HepG2 (cell line): ENCODE measurements at regions not wholly inside any gene's neighbourhood (a gene's known extent, or its start where the extent isn't known, plus 50 kb on each side); places are given as distances from the start of the nearest gene placed in this dataset.

ENCODE experiments used
- CCDC6 ChIP-seq: sonication (generic); formaldehyde crosslinking; IDR thresholded peaks from 2 replicates; pipeline ENCODE4 v1.8.1; 2022; ENCODE audit warnings: mild to moderate bottlenecking, missing genetic modification reagents, moderate library complexity
- CHD4 ChIP-seq: fragments of 200-600 bp; sonication (generic); IDR thresholded peaks from 2 replicates; pipeline ENCODE4 v1.7.0; 2017; ENCODE audit warnings: mild to moderate bottlenecking, low read length, borderline replicate concordance
- DDIT3 ChIP-seq: sonication (generic); formaldehyde crosslinking; IDR thresholded peaks from 2 replicates; pipeline ENCODE4 v1.4.0; 2020; ENCODE audit warnings: mild to moderate bottlenecking, missing genetic modification reagents
- FOXO4 ChIP-seq: sonication (generic); formaldehyde crosslinking; conservative IDR thresholded peaks from 2 replicates; pipeline ENCODE4 v1.8.1; 2023; ENCODE audit warnings: missing genetic modification reagents
- GTF2F1 ChIP-seq: fragments of 150-350 bp; IDR thresholded peaks from 2 replicates; pipeline ENCODE4 v1.6.1; 2014; ENCODE audit warnings: low read length
- KAT7 ChIP-seq: IDR thresholded peaks from 2 replicates; pipeline ENCODE4 v1.6.1; 2018; ENCODE audit warnings: borderline replicate concordance, missing compliant biosample characterization
- LCORL ChIP-seq, 2 experiments: fragments of 450-650 bp in 1 of 2; sonication (generic) in 1 of 2; formaldehyde crosslinking in 1 of 2; IDR thresholded peaks; 2 replicates each; pipeline versions ENCODE4 v1.5.0 to v1.6.1; 2017 to 2020; ENCODE audit warnings: antibody characterized with exemption in 1 of 2, missing genetic modification reagents in 1 of 2
- ONECUT2 ChIP-seq: sonication (generic); formaldehyde crosslinking; IDR thresholded peaks from 2 replicates; pipeline ENCODE4 v1.4.0; 2020; ENCODE audit warnings: missing genetic modification reagents
- PHF20 ChIP-seq: sonication (generic); formaldehyde crosslinking; IDR thresholded peaks from 2 replicates; pipeline ENCODE4 v1.5.0; 2020; ENCODE audit warnings: mild to moderate bottlenecking, missing genetic modification reagents
- STAT6 ChIP-seq: sonication (generic); formaldehyde crosslinking; IDR thresholded peaks from 2 replicates; pipeline ENCODE4 v1.4.0; 2020; ENCODE audit warnings: missing genetic modification reagents, mild to moderate bottlenecking, borderline replicate concordance
- ZBTB37 ChIP-seq: sonication (generic); formaldehyde crosslinking; IDR thresholded peaks from 2 replicates; pipeline ENCODE4 v1.4.0; 2020; ENCODE audit warnings: mild to moderate bottlenecking, missing genetic modification reagents
- ZFP1 ChIP-seq: IDR thresholded peaks from 2 replicates; pipeline ENCODE4 v1.6.1; 2016
- ZFP36L1 ChIP-seq: sonication (generic); formaldehyde crosslinking; IDR thresholded peaks from 2 replicates; pipeline ENCODE4 v1.8.0; 2022; ENCODE audit warnings: mild to moderate bottlenecking, missing genetic modification reagents, moderate library complexity
- ZIK1 ChIP-seq: sonication (generic); formaldehyde crosslinking; IDR thresholded peaks from 2 replicates; pipeline ENCODE4 v1.5.0; 2020; ENCODE audit warnings: mild to moderate bottlenecking, low read depth, missing genetic modification reagents, borderline replicate concordance
- ZNF460 ChIP-seq: sonication (generic); formaldehyde crosslinking; IDR thresholded peaks from 2 replicates; pipeline ENCODE4 v1.5.1; 2020; ENCODE audit warnings: missing genetic modification reagents, mild to moderate bottlenecking, borderline replicate concordance
- TF ChIP-seq, protein P1 (sequence below): sonication (generic); formaldehyde crosslinking; IDR thresholded peaks from 2 replicates; pipeline ENCODE4 v1.8.1; 2023; ENCODE audit warnings: mild to moderate bottlenecking, missing genetic modification reagents
- TF ChIP-seq, protein P2 (sequence below): sonication (generic); formaldehyde crosslinking; IDR thresholded peaks from 2 replicates; pipeline ENCODE4 v1.5.1; 2020; ENCODE audit warnings: missing genetic modification reagents, mild to moderate bottlenecking, borderline replicate concordance
- TF ChIP-seq, protein P3 (sequence below): sonication (generic); formaldehyde crosslinking; IDR thresholded peaks from 2 replicates; pipeline ENCODE4 v1.8.1; 2023; ENCODE audit warnings: missing genetic modification reagents, inconsistent platforms, borderline replicate concordance

DNA sequence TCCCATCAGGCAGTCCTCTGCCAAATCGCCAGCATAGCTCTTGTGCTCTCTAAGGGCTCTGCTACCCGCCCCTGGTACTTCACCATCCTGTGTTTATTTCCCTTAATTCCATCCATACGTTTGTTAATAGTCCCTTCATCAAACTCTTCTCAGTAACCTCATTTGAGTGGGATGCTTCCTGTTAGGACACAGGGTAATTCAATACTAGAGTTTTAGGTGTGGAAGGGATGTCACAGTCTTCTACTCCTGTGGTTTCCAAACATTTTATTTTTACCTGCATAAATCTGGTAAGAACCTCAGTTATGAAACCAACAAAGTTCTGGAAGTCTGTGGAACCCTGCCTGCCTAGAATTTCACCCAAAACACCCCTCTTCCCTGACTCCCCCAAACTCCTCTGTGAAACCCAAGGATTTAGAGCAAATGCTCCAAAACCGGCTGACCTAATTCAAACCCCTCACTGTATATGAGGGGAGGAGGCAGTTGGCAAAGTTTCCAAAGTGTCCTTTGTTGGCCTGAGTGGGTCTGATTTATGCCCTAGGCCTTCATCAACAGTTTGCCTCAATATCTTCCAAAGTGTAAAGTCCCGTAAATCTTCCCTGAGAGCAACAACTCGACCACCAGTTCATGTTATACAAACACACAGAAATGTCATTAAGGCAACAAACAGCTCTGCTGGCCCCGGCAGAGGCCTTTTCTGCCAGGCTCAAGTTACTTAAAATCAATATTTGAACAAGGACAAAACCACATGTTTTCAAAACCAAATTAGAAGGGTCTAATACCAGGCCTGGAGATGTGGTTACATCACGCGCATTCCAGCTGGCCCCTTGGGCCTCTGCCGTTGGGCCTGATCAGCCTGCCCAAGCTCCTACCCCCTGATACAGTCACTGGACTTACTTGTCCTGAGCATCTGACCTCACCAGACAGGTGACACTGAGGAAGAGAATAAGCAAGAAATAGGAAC is 82.4 kb upstream of the FGGY start (continued):
- TF ChIP-seq ZBTB37 (CRISPR knock-in tag) (peak; percentile 96), CCDC6 (peak; percentile 77; the same call in 1 of the 2 replicates), KAT7 (CRISPR knock-in tag) (no peak), ZFP1 (no peak; the same call in 1 of the 2 replicates), DDIT3 (no peak), FOXO4 (CRISPR knock-in tag) (no peak), ZNF460 (CRISPR knock-in tag) (no peak; the same call in 1 of the 2 replicates), CHD4 (peak; percentile 68; the same call in 1 of the 2 replicates), GTF2F1 (no peak), ZIK1 (CRISPR knock-in tag) (no peak), LCORL (IDR thresholded peaks at IDR 0.05) (peak; percentile 82), LCORL (CRISPR knock-in tag; IDR thresholded peaks at IDR 0.05) (peak; percentile 99), PHF20 (CRISPR knock-in tag) (no peak), STAT6 (CRISPR knock-in tag) (no peak), ZFP36L1 (no peak), ONECUT2 (CRISPR knock-in tag) (peak; percentile 75)
- TF ChIP-seq, protein P1, sequence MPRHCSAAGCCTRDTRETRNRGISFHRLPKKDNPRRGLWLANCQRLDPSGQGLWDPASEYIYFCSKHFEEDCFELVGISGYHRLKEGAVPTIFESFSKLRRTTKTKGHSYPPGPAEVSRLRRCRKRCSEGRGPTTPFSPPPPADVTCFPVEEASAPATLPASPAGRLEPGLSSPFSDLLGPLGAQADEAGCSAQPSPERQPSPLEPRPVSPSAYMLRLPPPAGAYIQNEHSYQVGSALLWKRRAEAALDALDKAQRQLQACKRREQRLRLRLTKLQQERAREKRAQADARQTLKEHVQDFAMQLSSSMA: peak; percentile 53; the same call in 1 of the 2 replicates
- TF ChIP-seq, protein P2, sequence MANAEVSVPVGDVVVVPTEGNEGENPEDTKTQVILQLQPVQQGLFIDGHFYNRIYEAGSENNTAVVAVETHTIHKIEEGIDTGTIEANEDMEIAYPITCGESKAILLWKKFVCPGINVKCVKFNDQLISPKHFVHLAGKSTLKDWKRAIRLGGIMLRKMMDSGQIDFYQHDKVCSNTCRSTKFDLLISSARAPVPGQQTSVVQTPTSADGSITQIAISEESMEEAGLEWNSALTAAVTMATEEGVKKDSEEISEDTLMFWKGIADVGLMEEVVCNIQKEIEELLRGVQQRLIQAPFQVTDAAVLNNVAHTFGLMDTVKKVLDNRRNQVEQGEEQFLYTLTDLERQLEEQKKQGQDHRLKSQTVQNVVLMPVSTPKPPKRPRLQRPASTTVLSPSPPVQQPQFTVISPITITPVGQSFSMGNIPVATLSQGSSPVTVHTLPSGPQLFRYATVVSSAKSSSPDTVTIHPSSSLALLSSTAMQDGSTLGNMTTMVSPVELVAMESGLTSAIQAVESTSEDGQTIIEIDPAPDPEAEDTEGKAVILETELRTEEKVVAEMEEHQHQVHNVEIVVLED: 0 out of 2 replicates have a peak, but pooled peaks have one; percentile 64
- TF ChIP-seq, protein P3, sequence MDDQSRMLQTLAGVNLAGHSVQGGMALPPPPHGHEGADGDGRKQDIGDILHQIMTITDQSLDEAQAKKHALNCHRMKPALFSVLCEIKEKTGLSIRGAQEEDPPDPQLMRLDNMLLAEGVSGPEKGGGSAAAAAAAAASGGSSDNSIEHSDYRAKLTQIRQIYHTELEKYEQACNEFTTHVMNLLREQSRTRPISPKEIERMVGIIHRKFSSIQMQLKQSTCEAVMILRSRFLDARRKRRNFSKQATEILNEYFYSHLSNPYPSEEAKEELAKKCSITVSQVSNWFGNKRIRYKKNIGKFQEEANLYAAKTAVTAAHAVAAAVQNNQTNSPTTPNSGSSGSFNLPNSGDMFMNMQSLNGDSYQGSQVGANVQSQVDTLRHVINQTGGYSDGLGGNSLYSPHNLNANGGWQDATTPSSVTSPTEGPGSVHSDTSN: no peak
